ENCODE measurements at regions not wholly inside any gene's neighbourhood (a gene's known extent, or its start where the extent isn't known, plus 50 kb on each side); places are given as distances from the start of the nearest gene placed in this dataset.

- TF ChIP-seq CTCF (IDR thresholded peaks at IDR 0.05), result no peak
- no peak for TF ChIP-seq POLR2A (IDR thresholded peaks at IDR 0.05)
Observed at GRCh38 chr6:40282986-40283385, 304.2 kb downstream of the LRFN2 start.
